SK-N-SH treated with all-trans-retinoic acid at 6 μM for 48 hours (cell line): ENCODE measurements at regions not wholly inside any gene's neighbourhood (a gene's known extent, or its start where the extent isn't known, plus 50 kb on each side); places are given as distances from the start of the nearest gene placed in this dataset.

Source experiments
- ATAC-seq: fragments of 200-7000 bp; cut with Tn5 transposase; 3 replicates; pipeline ENCODE4 v1.9.1; 2020; ENCODE audit warnings: mild to moderate bottlenecking, moderate library complexity
- ARNTL ChIP-seq: fragments of 450-650 bp; formaldehyde crosslinking; IDR thresholded peaks from 2 replicates; pipeline ENCODE4 v1.5.0; 2020; ENCODE audit warnings: low read depth, mild to moderate bottlenecking, moderate library complexity, borderline replicate concordance
- BACH2 ChIP-seq: fragments of 250-450 bp; sonication (Bioruptor Pico); IDR thresholded peaks from 2 replicates; pipeline ENCODE4 v1.9.0; 2021; ENCODE audit warnings: mild to moderate bottlenecking, borderline replicate concordance
- CREB5 ChIP-seq: fragments of 250-450 bp; sonication (Bioruptor Pico); IDR thresholded peaks from 2 replicates; pipeline ENCODE4 v1.5.1; 2020; ENCODE audit warnings: low read depth, mild to moderate bottlenecking, moderate library complexity
- CSDC2 ChIP-seq: fragments of 250-450 bp; sonication (Bioruptor Pico); IDR thresholded peaks from 2 replicates; pipeline ENCODE4 v1.5.0; 2020; ENCODE audit warnings: mild to moderate bottlenecking, moderate library complexity
- CSRNP3 ChIP-seq: fragments of 250-450 bp; sonication (Bioruptor Pico); IDR thresholded peaks from 2 replicates; pipeline ENCODE4 v1.5.1; 2021; ENCODE audit warnings: mild to moderate bottlenecking, moderate library complexity
- ESRRG ChIP-seq: fragments of 250-450 bp; sonication (Bioruptor Pico); IDR thresholded peaks from 2 replicates; pipeline ENCODE4 v1.6.1; 2021; ENCODE audit warnings: mild to moderate bottlenecking
- GLIS3 ChIP-seq: fragments of 250-450 bp; sonication (Bioruptor Pico); IDR thresholded peaks from 2 replicates; pipeline ENCODE4 v1.5.0; 2020; ENCODE audit warnings: mild to moderate bottlenecking, moderate library complexity
- ISL1 ChIP-seq: fragments of 250-450 bp; sonication (Bioruptor Pico); IDR thresholded peaks from 2 replicates; pipeline ENCODE4 v2.1.2; 2022; ENCODE audit warnings: mild to moderate bottlenecking, moderate library complexity
- OSR1 ChIP-seq: fragments of 250-450 bp; sonication (Bioruptor Pico); IDR thresholded peaks from 2 replicates; pipeline ENCODE4 v1.8.0; 2022; ENCODE audit warnings: moderate library complexity, mild to moderate bottlenecking, inconsistent platforms
- PPARA ChIP-seq: fragments of 250-450 bp; sonication (Bioruptor Pico); IDR thresholded peaks from 2 replicates; pipeline ENCODE4 v1.5.0; 2020; ENCODE audit warnings: mild to moderate bottlenecking, borderline replicate concordance
- RARB ChIP-seq: fragments of 250-450 bp; sonication (Bioruptor Pico); IDR thresholded peaks from 2 replicates; pipeline ENCODE4 v1.8.0; 2021; ENCODE audit warnings: mild to moderate bottlenecking, moderate library complexity
- SNAI2 ChIP-seq: fragments of 250-450 bp; sonication (Bioruptor Pico); IDR thresholded peaks from 2 replicates; pipeline ENCODE4 v1.5.0; 2020; ENCODE audit warnings: mild to moderate bottlenecking, moderate library complexity
- TOX ChIP-seq: fragments of 250-450 bp; sonication (Bioruptor Pico); IDR thresholded peaks from 2 replicates; pipeline ENCODE4 v1.8.0; 2021; ENCODE audit warnings: mild to moderate bottlenecking, moderate library complexity, borderline replicate concordance
- TSHZ2 ChIP-seq: fragments of 250-450 bp; sonication (Bioruptor Pico); IDR thresholded peaks from 2 replicates; pipeline ENCODE4 v1.5.0; 2020; ENCODE audit warnings: mild to moderate bottlenecking, moderate library complexity
- ZC3H10 ChIP-seq: fragments of 250-450 bp; sonication (Bioruptor Pico); IDR thresholded peaks from 2 replicates; pipeline ENCODE4 v1.5.1; 2021; ENCODE audit warnings: mild to moderate bottlenecking, moderate library complexity
- ZFP3 ChIP-seq: fragments of 250-450 bp; sonication (Bioruptor Pico); IDR thresholded peaks from 2 replicates; pipeline ENCODE4 v1.5.0; 2020; ENCODE audit warnings: mild to moderate bottlenecking, moderate library complexity
- ZFP30 ChIP-seq: fragments of 450-650 bp; formaldehyde crosslinking; IDR thresholded peaks from 2 replicates; pipeline ENCODE4 v1.5.0; 2022; ENCODE audit warnings: mild to moderate bottlenecking, moderate library complexity
- ZNF565 ChIP-seq: fragments of 450-650 bp; formaldehyde crosslinking; conservative IDR thresholded peaks from 2 replicates; pipeline ENCODE4 v1.5.0; 2020; ENCODE audit warnings: low read depth, mild to moderate bottlenecking, moderate library complexity
- ZNF70 ChIP-seq: fragments of 450-650 bp; formaldehyde crosslinking; IDR thresholded peaks from 2 replicates; pipeline ENCODE4 v1.5.0; 2020; ENCODE audit warnings: mild to moderate bottlenecking, moderate library complexity
- ZNF8 ChIP-seq: fragments of 450-650 bp; formaldehyde crosslinking; IDR thresholded peaks from 2 replicates; pipeline ENCODE4 v1.5.0; 2020; ENCODE audit warnings: mild to moderate bottlenecking, moderate library complexity
- TF ChIP-seq, protein P1 (sequence below): fragments of 250-450 bp; sonication (Bioruptor Pico); IDR thresholded peaks from 2 replicates; pipeline ENCODE4 v1.8.0; 2021; ENCODE audit warnings: low read depth, mild to moderate bottlenecking, moderate library complexity, borderline replicate concordance
- TF ChIP-seq, protein P2 (sequence below): fragments of 250-450 bp; sonication (Bioruptor Pico); IDR thresholded peaks from 2 replicates; pipeline ENCODE4 v1.8.0; 2020; ENCODE audit warnings: mild to moderate bottlenecking, moderate library complexity, borderline replicate concordance

DNA sequence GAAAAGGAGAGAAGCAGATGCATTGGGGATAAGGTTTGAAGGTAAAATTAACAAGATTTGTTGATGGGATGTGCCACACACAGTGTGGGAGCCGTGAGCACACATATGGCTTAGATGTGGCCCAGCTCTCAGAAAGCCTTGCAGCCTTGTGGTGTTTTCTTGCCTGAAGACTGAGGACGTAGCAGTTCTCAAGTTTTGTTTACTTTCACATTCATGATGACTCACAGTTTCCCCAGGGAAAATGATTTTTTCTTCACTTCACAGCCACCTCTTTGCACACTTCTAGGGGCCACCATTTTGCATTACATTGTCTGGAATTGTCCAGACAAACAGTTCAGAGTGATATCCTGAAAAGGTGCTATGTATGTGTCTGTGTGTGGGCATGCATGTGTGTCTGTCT lies 126.2 kb downstream of the BASP1 start (continued):
- TF ChIP-seq, protein P1, sequence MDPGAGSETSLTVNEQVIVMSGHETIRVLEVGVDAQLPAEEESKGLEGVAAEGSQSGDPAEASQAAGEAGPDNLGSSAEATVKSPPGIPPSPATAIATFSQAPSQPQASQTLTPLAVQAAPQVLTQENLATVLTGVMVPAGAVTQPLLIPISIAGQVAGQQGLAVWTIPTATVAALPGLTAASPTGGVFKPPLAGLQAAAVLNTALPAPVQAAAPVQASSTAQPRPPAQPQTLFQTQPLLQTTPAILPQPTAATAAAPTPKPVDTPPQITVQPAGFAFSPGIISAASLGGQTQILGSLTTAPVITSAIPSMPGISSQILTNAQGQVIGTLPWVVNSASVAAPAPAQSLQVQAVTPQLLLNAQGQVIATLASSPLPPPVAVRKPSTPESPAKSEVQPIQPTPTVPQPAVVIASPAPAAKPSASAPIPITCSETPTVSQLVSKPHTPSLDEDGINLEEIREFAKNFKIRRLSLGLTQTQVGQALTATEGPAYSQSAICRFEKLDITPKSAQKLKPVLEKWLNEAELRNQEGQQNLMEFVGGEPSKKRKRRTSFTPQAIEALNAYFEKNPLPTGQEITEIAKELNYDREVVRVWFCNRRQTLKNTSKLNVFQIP (CRISPR knock-in tag): no peak

DNA sequence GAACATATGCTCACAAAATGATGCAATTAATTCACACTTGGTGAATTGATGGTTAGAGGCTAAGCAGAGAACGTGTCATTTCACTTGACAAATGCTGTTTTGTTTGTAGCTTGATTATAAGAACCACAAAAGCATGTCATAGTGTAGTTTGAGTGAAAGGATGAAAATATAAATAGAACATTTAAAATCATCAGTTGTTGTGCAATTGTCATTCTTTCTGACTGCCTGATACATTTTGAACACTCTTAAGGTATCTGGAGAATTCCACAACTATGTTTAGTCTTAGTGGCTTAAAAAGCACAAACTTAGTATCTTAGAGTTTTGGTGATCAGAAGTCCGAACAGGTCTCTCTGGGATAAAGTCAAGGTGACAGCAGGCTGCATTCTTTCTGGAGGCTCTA lies 129.4 kb downstream of the BASP1 start:
- ATAC-seq: no peak
- no peak for TF ChIP-seq CREB5 (CRISPR knock-in tag)
- TF ChIP-seq CSRNP3 (CRISPR knock-in tag): no peak
- TF ChIP-seq BACH2 (CRISPR knock-in tag): no peak
- no peak for TF ChIP-seq PPARA (CRISPR knock-in tag)
- no peak for TF ChIP-seq ZNF70 (CRISPR knock-in tag)
- TF ChIP-seq CSDC2 (CRISPR knock-in tag): no peak
- TF ChIP-seq, protein P1 (CRISPR knock-in tag): no peak
- TF ChIP-seq OSR1 (CRISPR knock-in tag): no peak
- no peak for TF ChIP-seq GLIS3 (CRISPR knock-in tag)
- TF ChIP-seq ESRRG (CRISPR knock-in tag): no peak
- TF ChIP-seq ZNF565: no peak

DNA sequence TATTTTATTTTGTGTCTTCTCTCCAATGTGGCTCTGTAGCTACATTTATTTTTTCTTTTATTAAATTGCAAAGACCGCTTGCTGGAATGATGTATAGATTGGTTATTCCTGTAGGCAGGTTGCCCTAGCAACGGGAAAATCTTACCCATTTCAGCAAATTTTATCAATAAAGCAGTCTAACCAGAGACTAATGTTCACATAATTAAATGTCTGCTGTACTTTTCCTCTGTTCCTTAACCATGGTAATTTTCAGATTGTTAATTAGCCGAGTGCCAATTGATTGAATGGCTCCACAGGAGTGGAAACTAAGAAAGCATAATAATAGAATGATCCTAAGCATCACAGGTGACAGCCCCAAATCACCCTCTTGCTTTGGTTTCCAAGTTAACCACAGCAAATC lies 134.8 kb downstream of the BASP1 start:
- no peak for ATAC-seq
- TF ChIP-seq SNAI2 (CRISPR knock-in tag) (no peak), ZC3H10 (CRISPR knock-in tag) (no peak), ZNF565 (no peak), ISL1 (CRISPR knock-in tag) (no peak), ZFP30 (no peak), ZNF70 (CRISPR knock-in tag) (no peak), ARNTL (CRISPR knock-in tag) (no peak), TOX (CRISPR knock-in tag) (no peak), OSR1 (CRISPR knock-in tag) (no peak), TSHZ2 (CRISPR knock-in tag) (no peak), CSRNP3 (CRISPR knock-in tag) (no peak), RARB (CRISPR knock-in tag) (no peak), ZNF8 (no peak), ZFP3 (CRISPR knock-in tag) (no peak), BACH2 (CRISPR knock-in tag) (no peak), CREB5 (CRISPR knock-in tag) (no peak), CSDC2 (CRISPR knock-in tag) (no peak)
- TF ChIP-seq, protein P1 (CRISPR knock-in tag): no peak
- TF ChIP-seq, protein P2, sequence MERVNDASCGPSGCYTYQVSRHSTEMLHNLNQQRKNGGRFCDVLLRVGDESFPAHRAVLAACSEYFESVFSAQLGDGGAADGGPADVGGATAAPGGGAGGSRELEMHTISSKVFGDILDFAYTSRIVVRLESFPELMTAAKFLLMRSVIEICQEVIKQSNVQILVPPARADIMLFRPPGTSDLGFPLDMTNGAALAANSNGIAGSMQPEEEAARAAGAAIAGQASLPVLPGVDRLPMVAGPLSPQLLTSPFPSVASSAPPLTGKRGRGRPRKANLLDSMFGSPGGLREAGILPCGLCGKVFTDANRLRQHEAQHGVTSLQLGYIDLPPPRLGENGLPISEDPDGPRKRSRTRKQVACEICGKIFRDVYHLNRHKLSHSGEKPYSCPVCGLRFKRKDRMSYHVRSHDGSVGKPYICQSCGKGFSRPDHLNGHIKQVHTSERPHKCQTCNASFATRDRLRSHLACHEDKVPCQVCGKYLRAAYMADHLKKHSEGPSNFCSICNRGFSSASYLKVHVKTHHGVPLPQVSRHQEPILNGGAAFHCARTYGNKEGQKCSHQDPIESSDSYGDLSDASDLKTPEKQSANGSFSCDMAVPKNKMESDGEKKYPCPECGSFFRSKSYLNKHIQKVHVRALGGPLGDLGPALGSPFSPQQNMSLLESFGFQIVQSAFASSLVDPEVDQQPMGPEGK (CRISPR knock-in tag): no peak
